ENCODE measurements at regions not wholly inside any gene's neighbourhood (a gene's known extent, or its start where the extent isn't known, plus 50 kb on each side); places are given as distances from the start of the nearest gene placed in this dataset.

DNA sequence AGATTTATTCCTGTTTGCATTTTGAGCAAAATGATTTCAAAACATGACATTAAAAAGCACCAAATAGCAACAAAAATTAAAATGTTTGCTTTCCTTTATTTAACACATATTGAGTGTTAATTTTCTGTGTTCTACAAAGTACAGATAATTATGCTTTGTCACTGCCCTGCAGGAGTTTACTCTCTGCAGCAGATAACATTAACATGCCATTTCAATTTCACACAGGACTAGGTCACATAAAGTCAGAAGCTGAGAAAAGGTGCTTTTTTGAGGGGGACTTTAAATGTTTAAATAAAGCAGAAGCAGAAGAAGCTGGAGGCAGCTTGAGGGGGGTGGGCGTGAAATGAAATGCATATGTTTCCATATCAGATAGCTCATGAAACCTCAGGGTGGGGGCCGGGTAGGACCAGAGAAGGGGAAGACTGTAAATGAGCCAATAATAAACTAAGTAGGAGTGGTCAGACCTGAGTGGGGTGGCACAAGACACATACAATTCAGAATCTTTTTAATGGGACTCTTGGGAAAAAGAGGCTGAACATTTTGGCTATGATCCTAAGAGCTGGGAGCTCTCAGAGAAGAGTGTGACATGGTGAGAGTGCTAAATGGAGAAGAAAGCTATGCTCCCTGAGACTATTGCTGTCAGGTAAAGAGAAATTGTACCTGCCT lies 387.5 kb downstream of the FAM170A start:
- no peak for TF ChIP-seq EZH2phosphoT487 (IDR thresholded peaks at IDR 0.05; ENCODE audit: borderline replicate concordance, low read depth, low read length)
- TF ChIP-seq, protein P1, sequence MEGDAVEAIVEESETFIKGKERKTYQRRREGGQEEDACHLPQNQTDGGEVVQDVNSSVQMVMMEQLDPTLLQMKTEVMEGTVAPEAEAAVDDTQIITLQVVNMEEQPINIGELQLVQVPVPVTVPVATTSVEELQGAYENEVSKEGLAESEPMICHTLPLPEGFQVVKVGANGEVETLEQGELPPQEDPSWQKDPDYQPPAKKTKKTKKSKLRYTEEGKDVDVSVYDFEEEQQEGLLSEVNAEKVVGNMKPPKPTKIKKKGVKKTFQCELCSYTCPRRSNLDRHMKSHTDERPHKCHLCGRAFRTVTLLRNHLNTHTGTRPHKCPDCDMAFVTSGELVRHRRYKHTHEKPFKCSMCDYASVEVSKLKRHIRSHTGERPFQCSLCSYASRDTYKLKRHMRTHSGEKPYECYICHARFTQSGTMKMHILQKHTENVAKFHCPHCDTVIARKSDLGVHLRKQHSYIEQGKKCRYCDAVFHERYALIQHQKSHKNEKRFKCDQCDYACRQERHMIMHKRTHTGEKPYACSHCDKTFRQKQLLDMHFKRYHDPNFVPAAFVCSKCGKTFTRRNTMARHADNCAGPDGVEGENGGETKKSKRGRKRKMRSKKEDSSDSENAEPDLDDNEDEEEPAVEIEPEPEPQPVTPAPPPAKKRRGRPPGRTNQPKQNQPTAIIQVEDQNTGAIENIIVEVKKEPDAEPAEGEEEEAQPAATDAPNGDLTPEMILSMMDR (conservative IDR thresholded peaks at IDR 0.05; ENCODE audit: low read length) = no peak

All from OCI-LY7 (cell line).